SK-N-SH treated with all-trans-retinoic acid at 6 μM for 48 hours (cell line): ENCODE measurements at regions not wholly inside any gene's neighbourhood (a gene's known extent, or its start where the extent isn't known, plus 50 kb on each side); places are given as distances from the start of the nearest gene placed in this dataset.

Experiments
- BACH2 ChIP-seq: fragments of 250-450 bp; sonication (Bioruptor Pico); IDR thresholded peaks from 2 replicates; pipeline ENCODE4 v1.9.0; 2021; ENCODE audit warnings: mild to moderate bottlenecking, borderline replicate concordance
- CSDC2 ChIP-seq: fragments of 250-450 bp; sonication (Bioruptor Pico); IDR thresholded peaks from 2 replicates; pipeline ENCODE4 v1.5.0; 2020; ENCODE audit warnings: mild to moderate bottlenecking, moderate library complexity
- ESRRG ChIP-seq: fragments of 250-450 bp; sonication (Bioruptor Pico); IDR thresholded peaks from 2 replicates; pipeline ENCODE4 v1.6.1; 2021; ENCODE audit warnings: mild to moderate bottlenecking
- OSR1 ChIP-seq: fragments of 250-450 bp; sonication (Bioruptor Pico); IDR thresholded peaks from 2 replicates; pipeline ENCODE4 v1.8.0; 2022; ENCODE audit warnings: moderate library complexity, mild to moderate bottlenecking, inconsistent platforms
- RARB ChIP-seq: fragments of 250-450 bp; sonication (Bioruptor Pico); IDR thresholded peaks from 2 replicates; pipeline ENCODE4 v1.8.0; 2021; ENCODE audit warnings: mild to moderate bottlenecking, moderate library complexity
- SNAI2 ChIP-seq: fragments of 250-450 bp; sonication (Bioruptor Pico); IDR thresholded peaks from 2 replicates; pipeline ENCODE4 v1.5.0; 2020; ENCODE audit warnings: mild to moderate bottlenecking, moderate library complexity
- TCF4 ChIP-seq: fragments of 250-450 bp; sonication (Bioruptor Pico); IDR thresholded peaks from 2 replicates; pipeline ENCODE4 v1.8.0; 2021; ENCODE audit warnings: mild to moderate bottlenecking, moderate library complexity, borderline replicate concordance
- ZC3H10 ChIP-seq: fragments of 250-450 bp; sonication (Bioruptor Pico); IDR thresholded peaks from 2 replicates; pipeline ENCODE4 v1.5.1; 2021; ENCODE audit warnings: mild to moderate bottlenecking, moderate library complexity
- ZFP3 ChIP-seq: fragments of 250-450 bp; sonication (Bioruptor Pico); IDR thresholded peaks from 2 replicates; pipeline ENCODE4 v1.5.0; 2020; ENCODE audit warnings: mild to moderate bottlenecking, moderate library complexity
- ZNF565 ChIP-seq: fragments of 450-650 bp; formaldehyde crosslinking; conservative IDR thresholded peaks from 2 replicates; pipeline ENCODE4 v1.5.0; 2020; ENCODE audit warnings: low read depth, mild to moderate bottlenecking, moderate library complexity
- TF ChIP-seq, protein P1 (sequence below): fragments of 250-450 bp; sonication (Bioruptor Pico); IDR thresholded peaks from 2 replicates; pipeline ENCODE4 v1.8.0; 2020; ENCODE audit warnings: mild to moderate bottlenecking, moderate library complexity, borderline replicate concordance
- TF ChIP-seq, protein P2 (sequence below): fragments of 250-450 bp; sonication (Bioruptor Pico); IDR thresholded peaks from 2 replicates; pipeline ENCODE4 v1.8.0; 2021; ENCODE audit warnings: low read depth, mild to moderate bottlenecking, moderate library complexity, borderline replicate concordance
- TF ChIP-seq, protein P3 (sequence below): fragments of 250-450 bp; sonication (Bioruptor Pico); IDR thresholded peaks from 2 replicates; pipeline ENCODE4 v1.5.0; 2020; ENCODE audit warnings: mild to moderate bottlenecking, moderate library complexity

DNA sequence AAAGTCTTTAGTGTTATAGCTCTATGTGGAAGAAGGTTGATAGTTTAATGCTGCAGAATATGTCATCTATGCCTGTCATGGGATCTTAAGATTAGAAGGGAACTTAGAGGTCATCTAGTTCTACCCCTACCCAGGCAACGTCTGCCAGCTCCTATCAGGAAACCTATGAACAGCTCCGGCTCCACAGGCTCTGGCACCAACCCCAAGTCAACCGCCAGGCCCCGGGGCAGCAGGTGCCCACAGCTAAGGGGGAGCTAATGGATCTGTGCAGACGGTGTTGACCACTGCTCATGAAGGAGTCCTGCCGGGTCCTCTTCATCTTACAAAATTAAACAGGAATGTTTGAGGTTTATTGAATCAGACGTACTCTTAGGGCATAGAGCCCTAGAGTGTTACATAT is 440.8 kb upstream of the KLHL29 start:
- TF ChIP-seq, protein P1, sequence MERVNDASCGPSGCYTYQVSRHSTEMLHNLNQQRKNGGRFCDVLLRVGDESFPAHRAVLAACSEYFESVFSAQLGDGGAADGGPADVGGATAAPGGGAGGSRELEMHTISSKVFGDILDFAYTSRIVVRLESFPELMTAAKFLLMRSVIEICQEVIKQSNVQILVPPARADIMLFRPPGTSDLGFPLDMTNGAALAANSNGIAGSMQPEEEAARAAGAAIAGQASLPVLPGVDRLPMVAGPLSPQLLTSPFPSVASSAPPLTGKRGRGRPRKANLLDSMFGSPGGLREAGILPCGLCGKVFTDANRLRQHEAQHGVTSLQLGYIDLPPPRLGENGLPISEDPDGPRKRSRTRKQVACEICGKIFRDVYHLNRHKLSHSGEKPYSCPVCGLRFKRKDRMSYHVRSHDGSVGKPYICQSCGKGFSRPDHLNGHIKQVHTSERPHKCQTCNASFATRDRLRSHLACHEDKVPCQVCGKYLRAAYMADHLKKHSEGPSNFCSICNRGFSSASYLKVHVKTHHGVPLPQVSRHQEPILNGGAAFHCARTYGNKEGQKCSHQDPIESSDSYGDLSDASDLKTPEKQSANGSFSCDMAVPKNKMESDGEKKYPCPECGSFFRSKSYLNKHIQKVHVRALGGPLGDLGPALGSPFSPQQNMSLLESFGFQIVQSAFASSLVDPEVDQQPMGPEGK, result no peak
- no peak for TF ChIP-seq ZFP3
- TF ChIP-seq ZC3H10 (CRISPR knock-in tag), result no peak
- no peak for TF ChIP-seq BACH2 (CRISPR knock-in tag)
- TF ChIP-seq, protein P2, sequence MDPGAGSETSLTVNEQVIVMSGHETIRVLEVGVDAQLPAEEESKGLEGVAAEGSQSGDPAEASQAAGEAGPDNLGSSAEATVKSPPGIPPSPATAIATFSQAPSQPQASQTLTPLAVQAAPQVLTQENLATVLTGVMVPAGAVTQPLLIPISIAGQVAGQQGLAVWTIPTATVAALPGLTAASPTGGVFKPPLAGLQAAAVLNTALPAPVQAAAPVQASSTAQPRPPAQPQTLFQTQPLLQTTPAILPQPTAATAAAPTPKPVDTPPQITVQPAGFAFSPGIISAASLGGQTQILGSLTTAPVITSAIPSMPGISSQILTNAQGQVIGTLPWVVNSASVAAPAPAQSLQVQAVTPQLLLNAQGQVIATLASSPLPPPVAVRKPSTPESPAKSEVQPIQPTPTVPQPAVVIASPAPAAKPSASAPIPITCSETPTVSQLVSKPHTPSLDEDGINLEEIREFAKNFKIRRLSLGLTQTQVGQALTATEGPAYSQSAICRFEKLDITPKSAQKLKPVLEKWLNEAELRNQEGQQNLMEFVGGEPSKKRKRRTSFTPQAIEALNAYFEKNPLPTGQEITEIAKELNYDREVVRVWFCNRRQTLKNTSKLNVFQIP, result no peak
- TF ChIP-seq OSR1 (CRISPR knock-in tag), result no peak
- no peak for TF ChIP-seq SNAI2 (CRISPR knock-in tag)
- no peak for TF ChIP-seq CSDC2 (CRISPR knock-in tag)
- TF ChIP-seq TCF4 (CRISPR knock-in tag), result no peak
- no peak for TF ChIP-seq RARB
- TF ChIP-seq, protein P3, sequence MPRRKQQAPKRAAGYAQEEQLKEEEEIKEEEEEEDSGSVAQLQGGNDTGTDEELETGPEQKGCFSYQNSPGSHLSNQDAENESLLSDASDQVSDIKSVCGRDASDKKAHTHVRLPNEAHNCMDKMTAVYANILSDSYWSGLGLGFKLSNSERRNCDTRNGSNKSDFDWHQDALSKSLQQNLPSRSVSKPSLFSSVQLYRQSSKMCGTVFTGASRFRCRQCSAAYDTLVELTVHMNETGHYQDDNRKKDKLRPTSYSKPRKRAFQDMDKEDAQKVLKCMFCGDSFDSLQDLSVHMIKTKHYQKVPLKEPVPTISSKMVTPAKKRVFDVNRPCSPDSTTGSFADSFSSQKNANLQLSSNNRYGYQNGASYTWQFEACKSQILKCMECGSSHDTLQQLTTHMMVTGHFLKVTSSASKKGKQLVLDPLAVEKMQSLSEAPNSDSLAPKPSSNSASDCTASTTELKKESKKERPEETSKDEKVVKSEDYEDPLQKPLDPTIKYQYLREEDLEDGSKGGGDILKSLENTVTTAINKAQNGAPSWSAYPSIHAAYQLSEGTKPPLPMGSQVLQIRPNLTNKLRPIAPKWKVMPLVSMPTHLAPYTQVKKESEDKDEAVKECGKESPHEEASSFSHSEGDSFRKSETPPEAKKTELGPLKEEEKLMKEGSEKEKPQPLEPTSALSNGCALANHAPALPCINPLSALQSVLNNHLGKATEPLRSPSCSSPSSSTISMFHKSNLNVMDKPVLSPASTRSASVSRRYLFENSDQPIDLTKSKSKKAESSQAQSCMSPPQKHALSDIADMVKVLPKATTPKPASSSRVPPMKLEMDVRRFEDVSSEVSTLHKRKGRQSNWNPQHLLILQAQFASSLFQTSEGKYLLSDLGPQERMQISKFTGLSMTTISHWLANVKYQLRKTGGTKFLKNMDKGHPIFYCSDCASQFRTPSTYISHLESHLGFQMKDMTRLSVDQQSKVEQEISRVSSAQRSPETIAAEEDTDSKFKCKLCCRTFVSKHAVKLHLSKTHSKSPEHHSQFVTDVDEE (CRISPR knock-in tag), result no peak
- no peak for TF ChIP-seq ZNF565 (CRISPR knock-in tag)
- no peak for TF ChIP-seq ESRRG (CRISPR knock-in tag)
